GM12878 (cell line): ENCODE measurements at regions not wholly inside any gene's neighbourhood (a gene's known extent, or its start where the extent isn't known, plus 50 kb on each side); places are given as distances from the start of the nearest gene placed in this dataset.
"Not testable (repeated sequence)": the region's sequence is repeated elsewhere in the genome, so short reads cannot be mapped to it uniquely, and the experiment has no call there.

Source experiments
- ATAC-seq: fragments of 200-7000 bp; cut with Tn5 transposase; 3 replicates; pipeline ENCODE4 v1.9.1; 2020; ENCODE audit warnings: mild to moderate bottlenecking, moderate library complexity
- BruUV-seq: library from RNA; stranded (reverse); fragments of 400-500 nt; replicated peaks from 2 replicates; lab custom pipeline; 2021; lab: Mats Ljungman, UMichigan
- CTCF ChIA-PET: fragments of 300-600 bp; sonication (Branson Sonifier 250); formaldehyde crosslinking; extraction: SDS; loops from one replicate; lab custom pipeline; 2021; ENCODE audit warnings: inconsistent platforms; lab: Yijun Ruan, JAX
- POLR2A ChIA-PET: fragments of 350-600 bp; formaldehyde crosslinking; extraction: SDS; loops from one replicate; lab custom pipeline; 2021; ENCODE audit warnings: inconsistent platforms; lab: Charles Lee
- RAD21 ChIA-PET: fragments of 300-600 bp; sonication (Branson Sonifier 250); formaldehyde crosslinking; loops from one replicate; lab custom pipeline; 2023; ENCODE audit warnings: antibody characterized with exemption; ENCODE audit not compliant: unreplicated experiment; lab: Charles Lee
- SMC1A ChIA-PET: fragments of 300-600 bp; sonication (Branson Sonifier 250); formaldehyde crosslinking; loops from one replicate; lab custom pipeline; 2023; ENCODE audit not compliant: unreplicated experiment, uncharacterized antibody; lab: Charles Lee
- DNase-seq: peaks from one replicate; pipeline ENCODE4 v3.0.0-alpha.2; 2011; ENCODE audit warnings: low read depth, low spot score
- FAIRE-seq: peaks from 3 replicates; lab custom pipeline; 2011; peaks lifted over from hg19 to GRCh38; lab: Jason Lieb, UNC
- H2AFZ ChIP-seq: 2 replicates; pipeline ENCODE4 v1.6.0; 2011; ENCODE audit warnings: low read depth, low read length, control low read depth; ENCODE audit not compliant: control insufficient read depth
- H3K27ac ChIP-seq: 2 replicates; pipeline ENCODE4 v1.5.1; 2011; ENCODE audit warnings: control low read depth; ENCODE audit not compliant: control insufficient read depth, insufficient read depth
- H3K27me3 ChIP-seq, 2 experiments: replicated peaks in 1 of 2; 2 replicates each; pipeline versions ENCODE4 v1.6.0 to v1.6.1; 2011; ENCODE audit warnings: low read length in 1 of 2; ENCODE audit not compliant: control insufficient read depth in 2 of 2, insufficient read depth in 2 of 2
- H3K36me3 ChIP-seq, 2 experiments: 2 replicates each; pipeline ENCODE4 v1.5.1; 2011; ENCODE audit warnings: low read length in 1 of 2; ENCODE audit not compliant: control insufficient read depth in 2 of 2, insufficient read depth in 2 of 2
- H3K4me1 ChIP-seq: 2 replicates; pipeline ENCODE4 v1.6.1; 2011; ENCODE audit warnings: mild to moderate bottlenecking, low read length, moderate library complexity, mixed read lengths; ENCODE audit not compliant: control insufficient read depth, insufficient read depth
- H3K4me2 ChIP-seq: 2 replicates; pipeline ENCODE4 v1.6.0; 2011; ENCODE audit warnings: control low read depth; ENCODE audit not compliant: control insufficient read depth, insufficient read depth
- H3K4me3 ChIP-seq: fragments of 200-600 bp; sonication (generic); 2 replicates; pipeline ENCODE4 v1.5.1; 2016
- H3K79me2 ChIP-seq: 2 replicates; pipeline ENCODE4 v1.6.0; 2011; ENCODE audit warnings: low read length; ENCODE audit not compliant: control insufficient read depth, insufficient read depth
- H3K9ac ChIP-seq: 2 replicates; pipeline ENCODE4 v1.8.0; 2011; ENCODE audit warnings: low read length, control low read depth, mixed read lengths; ENCODE audit not compliant: control insufficient read depth, insufficient read depth
- H3K9me3 ChIP-seq: replicated peaks from 3 replicates; pipeline ENCODE4 v1.5.1; 2011; ENCODE audit warnings: mild to moderate bottlenecking, low read length; ENCODE audit not compliant: control insufficient read depth, insufficient read depth
- H4K20me1 ChIP-seq: 2 replicates; pipeline ENCODE4 v1.6.0; 2011; ENCODE audit not compliant: control insufficient read depth, insufficient read depth
- BCL11A ChIP-seq: IDR thresholded peaks from 2 replicates; pipeline ENCODE4 v1.6.1; 2011; ENCODE audit warnings: low read depth, low read length
- NFXL1 ChIP-seq: fragments of 450-650 bp; IDR thresholded peaks from 2 replicates; pipeline ENCODE4 v1.6.1; 2017; ENCODE audit warnings: antibody characterized with exemption, mild to moderate bottlenecking, borderline replicate concordance
- NKRF ChIP-seq: fragments of 450-650 bp; conservative IDR thresholded peaks from 2 replicates; pipeline ENCODE4 v1.6.1; 2017; ENCODE audit warnings: mild to moderate bottlenecking, moderate library complexity
- PBX3 ChIP-seq: IDR thresholded peaks from 2 replicates; pipeline ENCODE4 v1.6.1; 2011; ENCODE audit warnings: mild to moderate bottlenecking, low read depth, low read length, moderate library complexity; ENCODE audit not compliant: insufficient replicate concordance
- REST ChIP-seq: IDR thresholded peaks from 2 replicates; pipeline ENCODE4 v1.6.1; 2012; ENCODE audit warnings: mild to moderate bottlenecking, low read depth, low read length
- STAT3 ChIP-seq: IDR thresholded peaks from 2 replicates; pipeline ENCODE4 v1.6.1; 2011; ENCODE audit warnings: low read depth, low read length, improper control_type of control experiment
- TCF12 ChIP-seq: IDR thresholded peaks from 2 replicates; pipeline ENCODE4 v1.6.1; 2011; ENCODE audit warnings: low read depth, mild to moderate bottlenecking, low read length
- WGBS: methylation state at CpG from one replicate; pipeline ENCODE4 v1.1.6; 2016; ENCODE audit warnings: low lambda C conversion rate; ENCODE audit not compliant: insufficient replicate concordance, insufficient coverage; ENCODE audit errors: missing lambda C conversion rate; 5-methylcytosine and 5-hydroxymethylcytosine counted together
- in situ Hi-C: fragments of 300-500 bp; cut with MboI; formaldehyde crosslinking; loops from 9 replicates; pipeline ENCODE4 v1.14.3; 2018; ENCODE audit warnings: mixed read lengths
- intact Hi-C: fragments of 100-400 bp; cut with micrococcal nuclease; formaldehyde crosslinking; loops from one replicate; pipeline ENCODE4 v1.14.2; 2022; ENCODE audit not compliant: unreplicated experiment

GRCh38 chr3:177353140-177353539 is 155.9 kb upstream of the TBL1XR1 start (continued):
- TF ChIP-seq NKRF, result no peak
- TF ChIP-seq, all 136 proteins: peak for 0

GRCh38 chr3:177353879-177354278 is 156.6 kb upstream of the TBL1XR1 start:
- H3K36me3 ChIP-seq, H3K9ac ChIP-seq, BruUV-seq, H3K4me3 ChIP-seq, DNase-seq, H3K9me3 ChIP-seq, H3K27me3 ChIP-seq, ATAC-seq, CTCF ChIA-PET, H3K27ac ChIP-seq, intact Hi-C loops, H4K20me1 ChIP-seq, POLR2A ChIA-PET, FAIRE-seq, H3K79me2 ChIP-seq, RAD21 ChIA-PET, H3K4me2 ChIP-seq, H2AFZ ChIP-seq: not testable (repeated sequence)
- in situ Hi-C loops, result loop anchor here (5.0 kb wide), 1 partner anchor 297 kb away; no protein-coding TSS in a partner anchor
- SMC1A ChIA-PET, result interaction anchor here (1.3 to 2.7 kb wide), 2 partner anchors 16 to 247 kb away, joined by 3 to 9 read pairs; no protein-coding TSS in a partner anchor
- 88% methylated on average over 3 of the region's 3 CpGs for WGBS
- H3K4me1 ChIP-seq, result peaks cover 32% of the 10 kb centered on the region

GRCh38 chr3:177354466-177354865 is 157.2 kb upstream of the TBL1XR1 start:
- no peak overlapping the region for H2AFZ ChIP-seq
- no peaks in the 10 kb centered on the region for H3K79me2 ChIP-seq
- BruUV-seq, result no TSS peak
- H3K9me3 ChIP-seq, result no peaks in the 10 kb centered on the region
- peaks cover 38% of the 10 kb centered on the region for H3K4me1 ChIP-seq
- no peak overlapping the region for H3K4me2 ChIP-seq
- intact Hi-C loops, result no loop called here
- H3K27ac ChIP-seq, result no peak overlapping the region
- POLR2A ChIA-PET, result no interaction called here
- FAIRE-seq, result no peak
- CTCF ChIA-PET, result no interaction called here
- no peaks in the 10 kb centered on the region for H4K20me1 ChIP-seq
- RAD21 ChIA-PET, result no interaction called here
- H3K36me3 ChIP-seq, result no peaks in the 10 kb centered on the region
- in situ Hi-C loops, result loop anchor here (5.0 kb wide), 1 partner anchor 297 kb away; no protein-coding TSS in a partner anchor
- no peak for DNase-seq
- no peak overlapping the region for H3K4me3 ChIP-seq
- no peak overlapping the region for H3K9ac ChIP-seq
- no peak for ATAC-seq
- no peaks in the 10 kb centered on the region for H3K27me3 ChIP-seq
- SMC1A ChIA-PET, result interaction anchor here (0.7 kb wide), 1 partner anchor 9 kb away, joined by 3 read pairs; no protein-coding TSS in a partner anchor
- WGBS, result 88% methylated on average over 4 of the region's 4 CpGs
- no peak for TF ChIP-seq NFXL1
- no peak for TF ChIP-seq BCL11A
- TF ChIP-seq STAT3, result no peak
- TF ChIP-seq PBX3, result no peak
- no peak for TF ChIP-seq REST
- TF ChIP-seq TCF12, result no peak
